HCT116 (cell line): ENCODE measurements at regions not wholly inside any gene's neighbourhood (a gene's known extent, or its start where the extent isn't known, plus 50 kb on each side); places are given as distances from the start of the nearest gene placed in this dataset.
A peak's percentile ranks its signal among the peaks of the same experiment; 100 is the strongest.

Source experiments
- ATAC-seq: fragments of 200-7000 bp; cut with Tn5 transposase; 2 replicates; pipeline ENCODE4 v1.9.1; 2020; ENCODE audit warnings: mild to moderate bottlenecking, moderate library complexity
- BruUV-seq: library from RNA; stranded (reverse); fragments of 400-500 nt; replicated peaks from 2 replicates; lab custom pipeline; 2021; lab: Mats Ljungman, UMichigan
- CTCF ChIA-PET: fragments of 300-600 bp; sonication (Branson Sonifier 250); formaldehyde crosslinking; loops from one replicate; lab custom pipeline; 2021; ENCODE audit warnings: antibody characterized with exemption; lab: Charles Lee
- POLR2A ChIA-PET: fragments of 300-600, 350-600 bp; sonication (Branson Sonifier 250); formaldehyde crosslinking; loops from one replicate; lab custom pipeline; 2021; ENCODE audit warnings: antibody characterized with exemption; lab: Charles Lee
- RAD21 ChIA-PET, 2 experiments: fragments of 300-600 bp; sonication (Branson Sonifier 250); formaldehyde crosslinking; loops; one replicate each; lab custom pipeline; 2023; ENCODE audit warnings: low total read pairs in 2 of 2; ENCODE audit not compliant: uncharacterized antibody in 2 of 2, unreplicated experiment in 2 of 2, low non-redundant PET in 1 of 2; lab: Charles Lee
- DNase-seq: peaks from one replicate; pipeline ENCODE4 v3.0.0-alpha.2; 2010; ENCODE audit warnings: low read depth, low spot score
- H2AFZ ChIP-seq: fragments of 200-600 bp; shearing (Covaris generic), sonication (generic); 2 replicates; pipeline ENCODE4 v1.6.1; 2017; ENCODE audit warnings: low read depth, mixed run types, mixed read lengths, antibody characterized with exemption, low read length; ENCODE audit not compliant: poor library complexity, severe bottlenecking
- H3K27ac ChIP-seq: 2 replicates; pipeline ENCODE4 v1.5.1; 2012; ENCODE audit warnings: low read depth, low read length
- H3K27me3 ChIP-seq: fragments of 200-600 bp; sonication (generic); 2 replicates; pipeline ENCODE4 v1.6.1; 2016; ENCODE audit warnings: mixed run types, low read length, mixed read lengths; ENCODE audit not compliant: insufficient read depth
- H3K36me3 ChIP-seq, 2 experiments: fragments of 200-500 bp in 1 of 2; fragments of 200-600 bp in 1 of 2; sonication (Bioruptor generic) in 1 of 2; sonication (generic) in 1 of 2; 2 replicates each; pipeline versions ENCODE4 v1.5.1 to v1.6.1; 2014 to 2016; ENCODE audit warnings: low read length in 2 of 2, inconsistent platforms in 1 of 2, mixed read lengths in 1 of 2, mixed run types in 1 of 2; ENCODE audit not compliant: insufficient read depth in 2 of 2, control insufficient read depth in 1 of 2
- H3K4me1 ChIP-seq, 2 experiments: fragments of 200-600 bp in 1 of 2; sonication (generic) in 1 of 2; 2 replicates each; pipeline versions ENCODE4 v1.5.1 to v1.6.1; 2012 to 2017; ENCODE audit warnings: low read length in 2 of 2, inconsistent platforms in 1 of 2, mild to moderate bottlenecking in 1 of 2, mixed read lengths in 1 of 2, mixed run types in 1 of 2, moderate library complexity in 1 of 2; ENCODE audit not compliant: insufficient read depth in 2 of 2, control insufficient read depth in 1 of 2
- H3K4me2 ChIP-seq: fragments of 200-600 bp; sonication (generic); 2 replicates; pipeline ENCODE4 v1.6.1; 2017; ENCODE audit warnings: mixed run types, low read length, mixed read lengths
- H3K4me3 ChIP-seq, 2 experiments: fragments of 200-600 bp in 1 of 2; sonication (generic) in 1 of 2; replicated peaks in 1 of 2; 2 replicates each; pipeline ENCODE4 v1.5.1; 2011 to 2016; ENCODE audit warnings: low read length in 2 of 2, control low read depth in 1 of 2, low read depth in 1 of 2, mild to moderate bottlenecking in 1 of 2, mixed read lengths in 1 of 2, mixed run types in 1 of 2
- H3K79me2 ChIP-seq: fragments of 200-600 bp; sonication (generic); 2 replicates; pipeline ENCODE4 v1.6.1; 2017; ENCODE audit warnings: mild to moderate bottlenecking, mixed run types, low read length, moderate library complexity, mixed read lengths; ENCODE audit not compliant: insufficient read depth
- H3K9ac ChIP-seq: fragments of 200-600 bp; sonication (generic); 2 replicates; pipeline ENCODE4 v1.6.1; 2016; ENCODE audit warnings: low read length, mixed read lengths
- H3K9me2 ChIP-seq: fragments of 200-600 bp; sonication (generic), shearing (Covaris generic); 2 replicates; pipeline ENCODE4 v1.6.1; 2017; ENCODE audit warnings: mixed run types, mild to moderate bottlenecking, moderate library complexity; ENCODE audit not compliant: insufficient read depth
- H3K9me3 ChIP-seq, 2 experiments: fragments of 200-500 bp in 1 of 2; fragments of 200-600 bp in 1 of 2; sonication (Bioruptor generic) in 1 of 2; sonication (generic) in 1 of 2; 2 replicates each; pipeline ENCODE4 v1.6.1; 2014 to 2017; ENCODE audit warnings: low read length in 2 of 2, mixed read lengths in 2 of 2, inconsistent platforms in 1 of 2, low read depth in 1 of 2, mild to moderate bottlenecking in 1 of 2, mixed run types in 1 of 2, moderate library complexity in 1 of 2; ENCODE audit not compliant: control insufficient read depth in 1 of 2, insufficient read depth in 1 of 2
- H4K20me1 ChIP-seq: fragments of 200-600 bp; sonication (generic), shearing (Covaris generic); 2 replicates; pipeline ENCODE4 v1.6.1; 2017; ENCODE audit warnings: mixed run types, mild to moderate bottlenecking, moderate library complexity; ENCODE audit not compliant: insufficient read depth
- ELF1 ChIP-seq: IDR thresholded peaks from 2 replicates; pipeline ENCODE4 v1.6.1; 2012; ENCODE audit warnings: low read depth, borderline replicate concordance
- EZH2 ChIP-seq: fragments of 200-600 bp; sonication (generic); IDR thresholded peaks from 2 replicates; pipeline ENCODE4 v1.6.1; 2017; ENCODE audit warnings: antibody characterized with exemption, mixed run types
- JUND ChIP-seq: IDR thresholded peaks from 2 replicates; pipeline ENCODE4 v1.6.1; 2012
- MAX ChIP-seq: IDR thresholded peaks from 2 replicates; pipeline ENCODE4 v1.6.1; 2012
- REST ChIP-seq: IDR thresholded peaks from 2 replicates; pipeline ENCODE4 v1.6.1; 2012; ENCODE audit warnings: low read depth
- SP1 ChIP-seq: IDR thresholded peaks from 2 replicates; pipeline ENCODE4 v1.6.1; 2012; ENCODE audit warnings: low read depth
- TCF7L2 ChIP-seq: IDR thresholded peaks from 2 replicates; pipeline ENCODE4 v1.7.0; 2011; ENCODE audit warnings: borderline replicate concordance, inconsistent platforms; ENCODE audit not compliant: insufficient read depth, insufficient read length; ENCODE audit errors: extremely low read depth
- ZFX ChIP-seq: fragments of 450-650 bp; IDR thresholded peaks from 2 replicates; pipeline ENCODE4 v1.6.1; 2017
- ZNF274 ChIP-seq: fragments of 200-500 bp; sonication (Bioruptor generic); IDR thresholded peaks from 2 replicates; pipeline ENCODE4 v1.6.1; 2014; ENCODE audit warnings: mild to moderate bottlenecking, low read depth, low read length, inconsistent platforms
- intact Hi-C: fragments of 100-400 bp; cut with micrococcal nuclease; formaldehyde crosslinking; loops from 2 replicates; pipeline ENCODE4 v1.10.0; 2022
- TF ChIP-seq, protein P1 (sequence below), 3 experiments: fragments of 200-600 bp in 1 of 3; sonication (generic) in 1 of 3; IDR thresholded peaks in 2 of 3; conservative IDR thresholded peaks in 1 of 3; 2 replicates each; pipeline ENCODE4 v1.5.1; 2012 to 2017; ENCODE audit warnings: low read depth in 2 of 3, low read length in 2 of 3, antibody characterized with exemption in 1 of 3, borderline replicate concordance in 1 of 3, control low read depth in 1 of 3, mild to moderate bottlenecking in 1 of 3, mixed read lengths in 1 of 3, mixed run types in 1 of 3, moderate library complexity in 1 of 3; ENCODE audit not compliant: insufficient read depth in 1 of 3

GRCh38 chr9:124146031-124146561 lies 111.7 kb upstream of the NEK6 start:
- no peak overlapping the region for H2AFZ ChIP-seq
- CTCF ChIA-PET, result interaction anchor here (1.3 kb wide), 1 partner anchor 19 kb away, joined by 3 read pairs; no protein-coding TSS in a partner anchor
- POLR2A ChIA-PET, result no interaction called here
- DNase-seq (no peak), ATAC-seq (no peak)
- H3K27me3 ChIP-seq, result 0 out of 2 replicates have a peak, but pooled peaks cover 8% of the 10 kb centered on the region
- no peaks in the 10 kb centered on the region for H4K20me1 ChIP-seq
- no peaks in the 10 kb centered on the region for H3K9me3 ChIP-seq
- RAD21 ChIA-PET, result no interaction called here
- TF ChIP-seq ZFX, result no peak
- no peak for TF ChIP-seq ELF1
- no peak for TF ChIP-seq EZH2
- TF ChIP-seq MAX, result no peak
- TF ChIP-seq SP1, result no peak
- no peak for TF ChIP-seq TCF7L2
- TF ChIP-seq JUND, result no peak
- no peak for TF ChIP-seq ZNF274
- H3K4me2 ChIP-seq, result peak overlapping the region; percentile 0; the same call in 1 of the 2 replicates
- no peak overlapping the region for H3K4me3 ChIP-seq
- no TSS peak for BruUV-seq
- H3K36me3 ChIP-seq, result no peaks in the 10 kb centered on the region
- H3K79me2 ChIP-seq, result no peaks in the 10 kb centered on the region
- no peaks in the 10 kb centered on the region for H3K9me2 ChIP-seq
- intact Hi-C loops, result no loop called here
- H3K27ac ChIP-seq, result no peak overlapping the region
- H3K9ac ChIP-seq, result no peak overlapping the region
- peaks cover 15 to 47% of the 10 kb centered on the region in 2 experiments for H3K4me1 ChIP-seq

DNA sequence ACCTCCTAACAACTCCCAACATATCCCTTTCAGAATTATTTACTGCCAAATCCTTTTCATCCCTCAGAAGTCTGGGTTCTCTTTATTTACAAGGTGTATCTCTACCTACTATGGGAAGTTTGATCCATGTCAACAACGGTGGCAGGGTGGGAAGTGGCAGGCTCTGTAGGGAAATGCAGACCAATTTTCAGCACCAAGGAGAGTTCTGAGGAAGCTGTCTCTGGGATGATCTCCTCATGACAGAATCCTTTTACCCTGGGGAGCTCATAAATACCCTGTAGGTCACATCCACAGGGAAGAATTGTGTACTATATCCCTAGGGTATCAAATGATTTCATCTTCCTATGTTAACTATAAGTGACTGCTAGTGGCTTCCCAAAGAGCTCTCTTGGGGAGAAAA lies 107.8 kb upstream of the NEK6 start:
- no peak for DNase-seq
- TF ChIP-seq REST (peak; percentile 78), TCF7L2 (no peak), ZFX (no peak)
- TF ChIP-seq, protein P1, sequence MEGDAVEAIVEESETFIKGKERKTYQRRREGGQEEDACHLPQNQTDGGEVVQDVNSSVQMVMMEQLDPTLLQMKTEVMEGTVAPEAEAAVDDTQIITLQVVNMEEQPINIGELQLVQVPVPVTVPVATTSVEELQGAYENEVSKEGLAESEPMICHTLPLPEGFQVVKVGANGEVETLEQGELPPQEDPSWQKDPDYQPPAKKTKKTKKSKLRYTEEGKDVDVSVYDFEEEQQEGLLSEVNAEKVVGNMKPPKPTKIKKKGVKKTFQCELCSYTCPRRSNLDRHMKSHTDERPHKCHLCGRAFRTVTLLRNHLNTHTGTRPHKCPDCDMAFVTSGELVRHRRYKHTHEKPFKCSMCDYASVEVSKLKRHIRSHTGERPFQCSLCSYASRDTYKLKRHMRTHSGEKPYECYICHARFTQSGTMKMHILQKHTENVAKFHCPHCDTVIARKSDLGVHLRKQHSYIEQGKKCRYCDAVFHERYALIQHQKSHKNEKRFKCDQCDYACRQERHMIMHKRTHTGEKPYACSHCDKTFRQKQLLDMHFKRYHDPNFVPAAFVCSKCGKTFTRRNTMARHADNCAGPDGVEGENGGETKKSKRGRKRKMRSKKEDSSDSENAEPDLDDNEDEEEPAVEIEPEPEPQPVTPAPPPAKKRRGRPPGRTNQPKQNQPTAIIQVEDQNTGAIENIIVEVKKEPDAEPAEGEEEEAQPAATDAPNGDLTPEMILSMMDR (IDR thresholded peaks at IDR 0.05 in 2 of 3, conservative IDR thresholded peaks at IDR 0.05 in 1 of 3; ENCODE audit: borderline replicate concordance in 1 of 3, insufficient read depth in 1 of 3, low read depth in 2 of 3, low read length in 2 of 3), result no peak
- TF ChIP-seq, all 23 proteins: peak for 1
- intact Hi-C loops, result no loop called here
- no peak overlapping the region for H3K27ac ChIP-seq
- no peaks in the 10 kb centered on the region for H3K9me2 ChIP-seq
- RAD21 ChIA-PET, result no interaction called here
- no peak overlapping the region for H2AFZ ChIP-seq
- H3K4me3 ChIP-seq, result no peak overlapping the region
- 0 out of 2 replicates have a peak, but pooled peaks have one; percentile 42 for ATAC-seq
- no TSS peak for BruUV-seq
- H3K27me3 ChIP-seq, result 0 out of 2 replicates have a peak, but pooled peaks cover 9% of the 10 kb centered on the region
- CTCF ChIA-PET, result no interaction called here
- no peak overlapping the region for H3K4me2 ChIP-seq
- H3K9ac ChIP-seq, result no peak overlapping the region
- no peaks in the 10 kb centered on the region for H3K79me2 ChIP-seq
- H3K4me1 ChIP-seq, result peaks cover 10 to 21% of the 10 kb centered on the region in 2 experiments
- no peaks in the 10 kb centered on the region for H3K36me3 ChIP-seq
- H4K20me1 ChIP-seq, result no peaks in the 10 kb centered on the region
- POLR2A ChIA-PET, result no interaction called here
- H3K9me3 ChIP-seq, result no peaks in the 10 kb centered on the region
